SIG-M5 (cell line): ENCODE measurements at regions not wholly inside any gene's neighbourhood (a gene's known extent, or its start where the extent isn't known, plus 50 kb on each side); places are given as distances from the start of the nearest gene placed in this dataset.
"Not testable (repeated sequence)": the region's sequence is repeated elsewhere in the genome, so short reads cannot be mapped to it uniquely, and the experiment has no call there.

ENCODE experiments used
- DNase-seq: peaks from one replicate; lab custom pipeline; 2025; lab: John Stamatoyannopoulos, UW

DNA sequence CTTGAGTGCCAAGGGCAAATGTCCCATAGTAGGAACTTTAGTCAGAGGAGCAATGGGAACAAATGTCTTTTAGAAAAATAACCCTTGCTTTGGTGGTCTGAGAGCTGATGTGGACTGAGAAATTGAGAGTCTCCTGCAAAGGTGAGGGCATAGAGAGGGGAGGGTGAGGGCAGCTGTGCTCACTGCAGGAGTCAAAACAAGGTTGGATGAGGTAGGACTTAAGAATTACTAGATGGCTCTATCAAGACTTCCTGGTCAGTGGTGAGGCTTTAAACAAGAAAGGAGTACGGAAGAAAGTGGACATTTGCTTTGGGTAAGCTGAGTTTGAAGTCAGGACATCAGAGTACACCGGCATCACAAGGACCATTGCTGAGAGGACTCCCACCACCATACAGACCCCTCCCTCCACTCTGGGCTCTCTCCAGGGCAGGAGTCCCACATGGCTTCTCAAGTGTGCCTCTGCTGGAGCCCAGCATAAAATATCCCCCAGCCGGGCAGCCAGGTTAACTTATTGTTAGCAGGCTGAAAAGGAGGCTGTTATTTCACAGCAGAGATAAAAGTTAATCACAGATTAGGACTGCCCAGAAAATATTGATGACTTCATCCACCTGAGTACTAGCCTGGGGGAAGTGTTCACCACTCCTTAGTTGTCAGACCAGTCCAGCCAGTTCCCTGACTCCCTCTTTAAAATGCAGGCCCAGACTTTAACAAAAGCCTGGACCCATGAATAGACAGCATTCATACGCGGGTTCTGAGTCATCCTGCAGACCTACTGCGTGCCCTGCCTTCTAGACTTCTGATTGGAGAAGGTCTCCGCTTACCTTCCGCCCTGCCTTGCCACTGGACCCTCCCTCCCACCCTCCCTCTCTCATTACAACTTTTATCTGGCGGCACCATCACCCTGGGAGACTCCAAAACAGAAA is 167.2 kb downstream of the BCL2L11 start:
- DNase-seq: not testable (repeated sequence)

- DNase-seq: not testable (repeated sequence)
These were observed 169.7 kb downstream of the BCL2L11 start for GRCh38 chr2:111290370-111290769.

GRCh38 chr2:111291566-111291965 is 170.9 kb downstream of the BCL2L11 start:
- DNase-seq: not testable (repeated sequence)

GRCh38 chr2:111292232-111292968 is 171.7 kb downstream of the BCL2L11 start:
- not testable (repeated sequence) for DNase-seq

DNA sequence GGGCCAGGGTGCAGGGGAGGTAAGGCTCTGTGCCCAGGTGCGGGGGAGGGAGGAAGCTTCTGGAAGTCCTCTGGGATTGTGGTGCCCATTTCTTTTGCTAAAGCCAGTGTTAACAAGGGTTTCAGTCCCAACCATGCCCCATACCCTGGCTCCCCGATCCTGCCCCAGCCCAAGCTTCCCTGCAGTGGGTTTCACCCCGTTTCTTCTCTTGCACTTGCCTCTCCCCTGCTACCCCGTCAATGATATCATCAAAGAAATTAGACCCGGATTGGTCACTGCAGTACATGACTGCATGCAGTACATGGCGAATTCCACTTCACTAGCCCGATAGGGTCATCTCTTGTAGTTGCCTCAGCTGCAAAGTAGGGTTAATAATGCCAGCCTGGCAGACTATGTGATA is 174.0 kb downstream of the BCL2L11 start:
- not testable (repeated sequence) for DNase-seq

GRCh38 chr2:111296122-111296804 is 175.5 kb downstream of the BCL2L11 start:
- not testable (repeated sequence) for DNase-seq

DNA sequence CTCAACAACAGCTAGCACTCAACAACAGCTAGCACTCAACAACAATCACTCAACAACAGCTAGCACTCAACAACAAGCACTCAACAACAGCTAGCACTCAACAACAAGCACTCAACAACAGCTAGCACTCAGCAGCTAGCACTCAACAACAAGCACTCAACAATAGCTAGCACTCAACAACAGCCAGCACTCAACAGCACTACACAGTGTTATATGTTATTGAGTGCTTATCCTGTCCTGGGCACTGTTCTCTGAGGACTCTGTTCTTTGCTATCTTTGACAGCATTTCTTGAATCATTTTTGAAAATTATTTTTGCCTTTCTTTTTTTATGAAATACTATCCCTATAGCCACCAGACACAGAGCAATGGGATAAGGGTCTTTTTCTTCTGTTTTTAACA is 176.4 kb downstream of the BCL2L11 start:
- not testable (repeated sequence) for DNase-seq

DNA sequence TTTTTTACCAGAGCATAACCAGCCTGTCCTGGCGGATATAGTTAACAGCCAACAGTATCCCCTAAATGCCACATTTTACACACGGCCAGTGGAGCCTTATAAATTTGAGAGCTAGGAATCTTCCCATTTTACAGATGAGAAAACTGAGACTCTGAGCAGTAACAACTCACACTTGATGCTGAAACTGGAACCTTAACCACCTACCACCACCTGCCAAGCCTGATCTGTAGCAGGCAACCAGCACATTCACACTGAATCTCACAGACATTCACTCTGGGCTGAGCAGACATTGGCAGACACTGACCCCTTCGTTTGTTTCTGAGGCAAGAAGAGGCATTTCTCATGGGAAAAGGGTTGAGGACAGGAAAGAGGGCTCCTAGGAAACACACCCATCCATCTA is 178.2 kb downstream of the BCL2L11 start:
- not testable (repeated sequence) for DNase-seq

DNA sequence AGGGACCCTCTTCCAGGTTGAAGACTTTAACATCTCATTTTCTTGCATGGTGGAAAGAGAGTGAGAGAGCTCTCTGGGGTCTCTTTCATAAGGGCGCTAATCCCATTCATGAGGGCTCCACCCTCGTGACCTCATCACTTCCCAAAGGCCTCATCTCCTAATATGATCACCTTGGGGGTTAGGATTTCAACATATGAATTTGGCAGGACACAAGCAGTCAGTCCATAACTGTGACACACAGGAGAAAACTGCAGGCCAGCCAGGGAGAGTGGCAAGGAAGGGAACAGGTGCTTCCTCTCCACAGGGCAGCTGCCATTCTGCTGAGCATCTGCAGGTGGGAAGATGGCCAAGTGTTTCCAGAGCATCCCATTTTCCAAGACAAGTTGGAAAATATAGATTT is 178.9 kb downstream of the BCL2L11 start:
- not testable (repeated sequence) for DNase-seq

GRCh38 chr2:111301677-111302076 is 181.0 kb downstream of the BCL2L11 start:
- DNase-seq: not testable (repeated sequence)

DNA sequence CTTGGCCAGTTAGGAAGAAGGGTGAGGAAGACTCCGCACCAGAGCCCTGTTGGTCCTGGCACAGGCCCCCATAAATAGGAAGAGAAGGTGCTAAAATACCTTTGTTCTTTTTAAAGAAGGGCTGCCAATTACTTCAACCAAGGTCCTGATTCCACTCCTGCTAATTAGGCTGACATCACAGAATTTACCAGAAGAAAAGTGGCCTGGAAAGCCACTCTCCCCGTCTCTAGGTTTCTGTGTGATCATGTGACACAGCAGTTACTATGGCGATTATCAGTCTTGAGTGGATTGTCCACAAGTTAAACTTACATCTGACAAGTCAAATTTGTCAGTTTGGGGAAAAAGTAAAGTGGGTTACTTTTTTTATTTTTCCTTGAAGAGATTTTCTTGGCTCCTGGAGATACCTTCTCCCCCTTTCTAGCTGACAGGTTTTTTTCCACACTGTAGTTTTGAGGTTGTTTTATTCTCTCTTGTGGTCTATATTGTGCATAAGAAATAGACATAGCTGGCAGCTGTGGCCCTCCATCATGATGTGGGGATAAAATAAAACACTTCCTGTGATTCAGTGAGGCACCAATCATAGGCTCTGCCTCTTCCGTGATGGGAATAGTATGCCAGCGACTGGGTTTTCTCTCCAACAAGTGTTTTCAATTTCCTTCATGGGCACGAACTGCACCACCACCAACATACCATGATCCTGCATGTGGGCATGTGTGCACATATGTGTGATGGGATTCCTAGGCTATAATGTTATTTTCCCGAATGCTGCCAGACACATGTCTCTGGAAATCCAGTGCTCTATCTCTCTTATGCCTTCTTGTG is 181.9 kb downstream of the BCL2L11 start:
- DNase-seq: not testable (repeated sequence)

GRCh38 chr2:111307302-111307701 is 186.6 kb downstream of the BCL2L11 start:
- not testable (repeated sequence) for DNase-seq

DNA sequence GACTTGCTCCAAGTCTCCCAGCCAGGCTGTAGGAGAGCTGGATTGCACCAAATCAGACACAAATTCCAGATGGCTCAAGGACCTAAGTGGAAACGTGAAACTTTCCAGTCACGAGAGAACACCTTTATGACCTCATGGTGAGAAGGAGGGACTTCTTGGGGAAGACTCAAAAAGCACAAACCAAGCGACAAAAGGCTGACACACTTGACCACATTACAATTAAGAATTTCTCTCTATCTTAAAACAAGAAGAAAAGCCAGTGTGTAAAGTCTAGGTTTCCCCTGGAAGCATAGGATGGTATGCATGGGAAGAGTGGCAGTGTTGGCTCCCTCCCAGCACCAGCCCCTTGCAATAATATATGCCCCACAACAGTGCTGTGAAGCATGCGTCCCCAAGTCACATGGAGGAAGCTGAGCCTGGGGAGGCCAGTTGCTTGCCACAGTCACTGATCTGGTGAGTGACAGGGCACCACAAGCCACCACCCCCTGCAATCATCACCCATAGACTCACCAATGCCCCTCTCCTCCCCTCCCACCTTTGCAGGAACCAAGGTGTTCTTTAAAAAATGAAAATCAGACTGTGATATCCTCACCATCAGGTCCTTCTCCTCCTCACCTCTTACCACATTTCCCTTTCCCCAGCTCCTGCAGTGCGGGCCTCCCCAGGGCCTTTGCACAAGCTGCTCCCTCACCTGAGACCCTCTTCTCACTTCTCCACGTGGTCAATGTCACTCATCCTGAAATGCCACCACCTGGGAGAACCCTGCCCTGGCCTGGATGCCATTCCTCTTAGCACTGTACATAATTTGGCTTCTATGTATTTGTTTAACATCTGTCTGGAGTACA is 188.7 kb downstream of the BCL2L11 start:
- not testable (repeated sequence) for DNase-seq

- not testable (repeated sequence) for DNase-seq
These were observed 189.7 kb downstream of the BCL2L11 start for GRCh38 chr2:111310395-111310794.

DNA sequence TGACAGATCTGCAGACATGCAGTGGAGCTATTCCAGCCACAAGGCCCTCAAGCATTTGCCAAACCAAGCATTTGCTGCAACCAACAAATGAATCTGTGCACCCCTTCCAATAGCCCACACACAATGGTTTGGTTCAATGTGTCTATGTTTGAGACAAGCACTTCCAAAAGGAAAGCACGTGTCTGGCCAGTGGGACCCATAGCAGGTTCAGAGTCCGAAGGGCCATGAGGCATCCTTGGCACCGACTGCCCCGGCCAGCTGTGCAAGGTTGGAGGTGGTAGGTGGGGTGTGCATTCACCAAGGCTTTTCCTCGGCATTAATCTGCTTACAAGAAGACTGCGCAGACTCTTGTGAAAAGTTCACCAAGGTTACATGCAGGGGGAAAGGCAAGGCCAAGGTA is 190.9 kb downstream of the BCL2L11 start:
- DNase-seq: not testable (repeated sequence)

- DNase-seq: not testable (repeated sequence)
These were observed 192.3 kb downstream of the BCL2L11 start for GRCh38 chr2:111312897-111313607.

DNA sequence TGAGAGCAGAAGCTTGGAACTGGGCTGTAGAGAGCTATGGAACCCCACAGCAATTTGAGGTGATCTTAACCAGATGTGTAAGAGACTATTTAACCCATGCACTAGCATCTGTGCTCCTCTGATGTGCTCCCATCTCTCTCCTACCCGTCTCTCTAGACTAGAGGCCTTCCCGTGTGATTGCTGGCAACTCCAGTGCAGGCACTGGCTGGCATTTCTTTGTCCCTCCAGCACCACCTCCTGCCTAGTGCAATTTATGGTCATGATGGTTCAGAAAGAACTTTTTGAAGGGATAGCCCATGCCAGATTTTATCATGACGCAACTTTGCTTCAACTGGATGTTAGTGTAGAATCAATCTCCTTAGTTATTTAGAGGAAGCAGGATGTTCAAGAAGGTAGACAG is 193.0 kb downstream of the BCL2L11 start:
- DNase-seq: not testable (repeated sequence)

DNA sequence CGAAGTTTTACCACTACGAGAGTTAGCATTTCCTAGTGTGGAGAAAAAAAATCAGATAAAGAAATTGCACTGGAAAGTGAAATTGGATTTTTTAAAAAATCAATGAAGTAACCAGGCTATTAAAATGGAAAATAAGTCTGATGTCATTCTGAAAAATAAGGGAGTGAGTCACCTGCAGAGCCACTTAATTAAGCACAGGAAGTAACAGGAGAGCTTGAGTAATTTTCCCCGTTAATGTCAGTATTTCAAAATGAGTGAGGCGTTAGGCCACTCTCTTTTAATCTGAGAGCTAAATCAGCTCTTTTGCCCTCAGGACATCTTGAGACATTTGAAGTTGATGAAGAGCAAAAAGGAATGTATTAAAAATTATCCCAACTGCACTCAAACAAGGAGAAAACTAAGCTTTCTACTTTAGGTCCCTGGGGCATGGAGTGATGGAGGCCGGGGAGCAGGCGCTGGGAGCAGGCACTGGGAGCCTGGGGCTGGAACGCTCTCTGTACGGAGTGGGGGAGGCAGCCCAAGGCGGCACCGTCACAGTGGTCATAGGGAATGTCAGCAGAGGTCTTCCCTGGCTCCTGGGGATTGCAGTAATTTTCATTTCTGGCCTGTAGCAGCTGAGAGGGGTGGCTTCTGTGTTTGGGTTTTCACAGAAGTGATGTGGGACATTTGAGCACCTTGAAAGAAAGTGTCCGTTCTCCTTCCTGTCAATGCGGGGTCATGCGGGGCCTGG is 194.6 kb downstream of the BCL2L11 start:
- DNase-seq: not testable (repeated sequence)

DNA sequence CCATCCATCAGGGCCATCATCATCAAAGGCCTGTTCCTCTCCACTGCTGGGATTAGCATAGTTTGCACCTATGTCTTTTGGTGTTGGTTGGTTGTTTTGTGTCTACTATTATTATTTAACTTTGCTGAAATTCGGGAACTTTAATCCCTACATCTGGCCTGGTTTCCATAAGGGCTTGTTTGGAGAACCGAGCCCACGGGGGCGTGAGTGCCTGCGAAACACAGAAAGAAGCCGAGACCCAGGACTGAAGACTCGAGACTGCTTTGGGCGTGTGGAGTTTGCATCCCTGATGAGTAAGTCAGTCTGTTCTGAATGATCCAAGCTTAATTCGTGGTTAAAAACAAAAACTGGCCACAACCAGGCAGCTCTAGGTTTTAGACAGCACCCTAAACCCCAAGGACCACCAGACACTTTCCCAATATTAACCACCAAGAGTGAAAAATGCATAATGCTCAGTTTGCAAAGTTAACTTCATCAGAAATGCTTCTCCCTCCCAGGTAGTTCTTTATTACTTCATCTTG is 195.6 kb downstream of the BCL2L11 start:
- DNase-seq: not testable (repeated sequence)
